Fibroblast of lung (primary cell): ENCODE measurements at regions not wholly inside any gene's neighbourhood (a gene's known extent, or its start where the extent isn't known, plus 50 kb on each side); places are given as distances from the start of the nearest gene placed in this dataset.

Source experiments
- EZH2 ChIP-seq: IDR thresholded peaks from 2 replicates; pipeline ENCODE4 v1.5.1; 2012; ENCODE audit warnings: low read length, control low read depth, mild to moderate bottlenecking; ENCODE audit errors: missing control alignments
- TF ChIP-seq, protein P1 (sequence below), 2 donors: IDR thresholded peaks in 1 of 2; conservative IDR thresholded peaks in 1 of 2; 1 replicate in 1 of 2; 2 replicates in 1 of 2; pipeline ENCODE4 v1.5.1; 2011 to 2012; ENCODE audit warnings: low read length in 2 of 2, control low read depth in 1 of 2, inconsistent platforms in 1 of 2, low read depth in 1 of 2, mild to moderate bottlenecking in 1 of 2

DNA sequence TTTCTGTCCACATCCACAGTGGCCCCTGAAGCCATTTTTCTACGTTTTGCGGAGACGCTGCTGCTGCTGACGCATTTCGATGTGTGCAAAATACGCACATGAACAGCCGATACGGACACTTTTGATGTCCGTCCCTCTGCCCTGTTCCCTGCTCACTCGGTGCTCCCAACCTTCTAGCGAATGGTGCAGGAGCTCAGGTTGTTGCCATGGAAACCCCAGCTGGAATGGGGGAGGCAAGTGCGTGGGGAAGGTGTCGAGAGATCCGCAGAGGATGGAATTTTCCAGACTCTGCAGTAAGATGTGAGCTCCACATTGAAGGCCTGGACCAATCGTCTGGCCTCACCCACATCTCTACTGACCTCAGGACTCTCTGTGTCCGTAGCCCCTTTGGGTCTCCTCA, 109.2 kb upstream of the USP29 start:
- TF ChIP-seq, protein P1, sequence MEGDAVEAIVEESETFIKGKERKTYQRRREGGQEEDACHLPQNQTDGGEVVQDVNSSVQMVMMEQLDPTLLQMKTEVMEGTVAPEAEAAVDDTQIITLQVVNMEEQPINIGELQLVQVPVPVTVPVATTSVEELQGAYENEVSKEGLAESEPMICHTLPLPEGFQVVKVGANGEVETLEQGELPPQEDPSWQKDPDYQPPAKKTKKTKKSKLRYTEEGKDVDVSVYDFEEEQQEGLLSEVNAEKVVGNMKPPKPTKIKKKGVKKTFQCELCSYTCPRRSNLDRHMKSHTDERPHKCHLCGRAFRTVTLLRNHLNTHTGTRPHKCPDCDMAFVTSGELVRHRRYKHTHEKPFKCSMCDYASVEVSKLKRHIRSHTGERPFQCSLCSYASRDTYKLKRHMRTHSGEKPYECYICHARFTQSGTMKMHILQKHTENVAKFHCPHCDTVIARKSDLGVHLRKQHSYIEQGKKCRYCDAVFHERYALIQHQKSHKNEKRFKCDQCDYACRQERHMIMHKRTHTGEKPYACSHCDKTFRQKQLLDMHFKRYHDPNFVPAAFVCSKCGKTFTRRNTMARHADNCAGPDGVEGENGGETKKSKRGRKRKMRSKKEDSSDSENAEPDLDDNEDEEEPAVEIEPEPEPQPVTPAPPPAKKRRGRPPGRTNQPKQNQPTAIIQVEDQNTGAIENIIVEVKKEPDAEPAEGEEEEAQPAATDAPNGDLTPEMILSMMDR (conservative IDR thresholded peaks at IDR 0.05 in 1 of 2, IDR thresholded peaks at IDR 0.05 in 1 of 2; ENCODE audit: low read depth in 1 of 2, low read length in 2 of 2): no peak
- TF ChIP-seq EZH2: no peak
